Heart left ventricle (tissue), 16 donors: ENCODE measurements at regions not wholly inside any gene's neighbourhood (a gene's known extent, or its start where the extent isn't known, plus 50 kb on each side); places are given as distances from the start of the nearest gene placed in this dataset.

Experiments used
- ATAC-seq, 4 donors: fragments of 200-7000 bp; cut with Tn5 transposase; one replicate each; pipeline ENCODE4 v1.9.1; 2020 to 2022; ENCODE audit warnings: moderate library complexity in 4 of 4, mild to moderate bottlenecking in 3 of 4, moderate number of reproducible peaks in 1 of 4
- DNase-seq, 5 donors: peaks; one replicate each; pipeline ENCODE4 v3.0.0-alpha.2; 2020
- H3K27ac ChIP-seq, 12 donors: fragments of 200-600 bp; sonication (generic) in 4 of 12; one replicate each; pipeline versions ENCODE4 v1.5.0 to v1.8.0; 2016 to 2022; ENCODE audit warnings: mild to moderate bottlenecking in 2 of 12
- H3K27me3 ChIP-seq, 9 donors: fragments of 200-600 bp; sonication (generic) in 2 of 9; one replicate each; pipeline versions ENCODE4 v1.5.1 to v1.8.0; 2016 to 2022; ENCODE audit warnings: mild to moderate bottlenecking in 3 of 9
- H3K36me3 ChIP-seq, 9 donors: fragments of 200-600 bp; sonication (generic) in 2 of 9; one replicate each; pipeline versions ENCODE4 v1.5.0 to v1.8.0; 2018 to 2022; ENCODE audit warnings: mild to moderate bottlenecking in 2 of 9
- H3K4me1 ChIP-seq, 12 donors: fragments of 200-600 bp; sonication (generic) in 4 of 12; one replicate each; pipeline versions ENCODE4 v1.5.0 to v1.8.0; 2016 to 2022; ENCODE audit warnings: mild to moderate bottlenecking in 3 of 12
- H3K4me3 ChIP-seq, 12 donors: fragments of 200-600 bp; sonication (generic) in 4 of 12; one replicate each; pipeline versions ENCODE4 v1.5.0 to v1.8.0; 2017 to 2022; ENCODE audit warnings: mild to moderate bottlenecking in 9 of 12, moderate library complexity in 4 of 12
- H3K9me3 ChIP-seq, 12 donors: fragments of 200-600 bp; sonication (generic) in 4 of 12; one replicate each; pipeline versions ENCODE4 v1.5.0 to v1.8.0; 2016 to 2022; ENCODE audit warnings: mild to moderate bottlenecking in 1 of 12
- POLR2A ChIP-seq, 2 donors: fragments of 450-650 bp; IDR thresholded peaks; one replicate each; pipeline ENCODE4 v1.6.1; 2017; ENCODE audit warnings: antibody characterized with exemption in 2 of 2, mild to moderate bottlenecking in 2 of 2, moderate library complexity in 2 of 2
- WGBS, 4 donors: extraction: QIAGEN DNeasy Blood & Tissue Kit in 2 of 4; methylation state at CpG; one replicate each; pipeline versions ENCODE4 v1.1.5 to v1.1.7; 2013 to 2018; 5-methylcytosine and 5-hydroxymethylcytosine counted together
- intact Hi-C, 10 donors: fragments of 100-400 bp; cut with DNase I; formaldehyde crosslinking; loops; one replicate each; pipeline versions ENCODE4 v1.11.1 to v1.14.2; 2022
- TF ChIP-seq, protein P1 (sequence below), 12 donors: fragments of 200-600 bp; sonication (generic) in 4 of 12; IDR thresholded peaks; one replicate each; pipeline versions ENCODE4 v1.5.0 to v1.8.0; 2018 to 2022; ENCODE audit warnings: antibody characterized with exemption in 12 of 12, mild to moderate bottlenecking in 5 of 12
- donor health status: ischemic (EF 13 %, LVEDD 7.1; RV severe dilation, severe dysfunction).
- donor health status: healthy with polysubstance abuse.
- donor health status: DM: no; HTN: yes; CAD: no.
- donor health status: DM: no; HTN: no; CAD: no.
- donor health status: ischemic (EF 25% LVEDD 6.9; RV normal size, moderate dysfunction).
- donor health status: ischemic (EF 25% LVEDD 5.7; RV mildly dilated, moderate dysfunction).
- donor health status: healthy.
- donor health status: DM: yes; HTN: yes; CAD: no.
- donor health status: ischemic (EF 35%, LVEDD 5.7; RV mildly dilated, moderate dysfunction).
- donor health status: nonischemic (EF 11% LVEDD 7.7; RV severe dilation, severe dysfunction).
- donor health status: DM: yes; HTN: yes; CAD: no.
- donor health status: PGD.
- donor health status: ischemic (EF 29% LVEDD 5.4; RV normal size, mild dysfunction).
- donor health status: nonischemic (EF 23%, LVEDD 6.1; RV moderate dilation, normal function).

- peak in 2 of 5 donors; percentile 37 to 51 for DNase-seq
- Histone ChIP-seq H3K27me3 (no peaks in the 10 kb centered on the region), H3K27ac (no peak overlapping the region), H3K9me3 (no peaks in the 10 kb centered on the region), H3K36me3 (no peaks in the 10 kb centered on the region), H3K4me3 (no peak overlapping the region), H3K4me1 (peaks cover 0 to 22% (median 4%) of the 10 kb centered on the region in 12 donors)
- 26 to 44% (median 29%) methylated on average over 3 of the region's 3 CpGs for WGBS, 4 donors
- TF ChIP-seq, protein P1, sequence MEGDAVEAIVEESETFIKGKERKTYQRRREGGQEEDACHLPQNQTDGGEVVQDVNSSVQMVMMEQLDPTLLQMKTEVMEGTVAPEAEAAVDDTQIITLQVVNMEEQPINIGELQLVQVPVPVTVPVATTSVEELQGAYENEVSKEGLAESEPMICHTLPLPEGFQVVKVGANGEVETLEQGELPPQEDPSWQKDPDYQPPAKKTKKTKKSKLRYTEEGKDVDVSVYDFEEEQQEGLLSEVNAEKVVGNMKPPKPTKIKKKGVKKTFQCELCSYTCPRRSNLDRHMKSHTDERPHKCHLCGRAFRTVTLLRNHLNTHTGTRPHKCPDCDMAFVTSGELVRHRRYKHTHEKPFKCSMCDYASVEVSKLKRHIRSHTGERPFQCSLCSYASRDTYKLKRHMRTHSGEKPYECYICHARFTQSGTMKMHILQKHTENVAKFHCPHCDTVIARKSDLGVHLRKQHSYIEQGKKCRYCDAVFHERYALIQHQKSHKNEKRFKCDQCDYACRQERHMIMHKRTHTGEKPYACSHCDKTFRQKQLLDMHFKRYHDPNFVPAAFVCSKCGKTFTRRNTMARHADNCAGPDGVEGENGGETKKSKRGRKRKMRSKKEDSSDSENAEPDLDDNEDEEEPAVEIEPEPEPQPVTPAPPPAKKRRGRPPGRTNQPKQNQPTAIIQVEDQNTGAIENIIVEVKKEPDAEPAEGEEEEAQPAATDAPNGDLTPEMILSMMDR (IDR thresholded peaks at IDR 0.05), result peak; percentile 70 to 92 (median 82)
- no peak for TF ChIP-seq POLR2A (IDR thresholded peaks at IDR 0.05)
- peak in 1 of 4 donors; percentile 32 for ATAC-seq
- intact Hi-C loops, result loop anchor here in 9 of 10 donors (2.0 to 10.0 kb wide), 7 partner anchors 212 to 442 kb away; partner anchors contain the start of gene CDK8 (in 2 of the 9)
Observed at GRCh38 chr13:26482451-26483197, 74.9 kb upstream of the WASF3 start.

DNA sequence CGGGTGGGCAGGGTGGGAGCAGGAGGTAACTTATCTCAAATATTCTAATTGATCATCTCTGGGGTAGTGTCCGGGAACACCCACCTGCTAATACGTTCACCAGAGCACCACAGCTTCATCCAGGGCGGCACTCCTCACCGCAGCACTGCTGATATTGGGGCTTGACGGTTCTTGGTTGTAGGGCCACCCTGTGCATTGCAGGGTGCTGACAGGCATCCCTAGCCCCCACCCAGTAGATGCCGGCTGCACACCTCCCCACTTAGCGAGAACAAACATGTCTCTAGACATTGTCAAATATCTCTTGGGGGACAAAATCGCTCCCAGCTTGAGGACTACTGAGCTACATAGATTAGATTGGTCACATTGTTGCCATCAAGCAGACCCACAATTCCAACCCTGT, 73.9 kb upstream of the WASF3 start:
- no peak for ATAC-seq
- Histone ChIP-seq H3K4me1 (peaks cover 0 to 22% (median 4%) of the 10 kb centered on the region in 12 donors), H3K27me3 (no peaks in the 10 kb centered on the region), H3K4me3 (no peak overlapping the region), H3K27ac (no peak overlapping the region), H3K9me3 (no peaks in the 10 kb centered on the region), H3K36me3 (no peaks in the 10 kb centered on the region)
- TF ChIP-seq POLR2A (IDR thresholded peaks at IDR 0.05), result no peak
- TF ChIP-seq, protein P1 (IDR thresholded peaks at IDR 0.05), result no peak
- DNase-seq, result no peak
- WGBS, 4 donors, result 73 to 86% (median 83%) methylated on average over 8 to 9 of the region's 9 CpGs
- intact Hi-C loops, result loop anchor here in 9 of 10 donors (2.0 to 10.0 kb wide), 7 partner anchors 211 to 441 kb away; partner anchors contain the start of gene CDK8 (in 2 of the 9)

DNA sequence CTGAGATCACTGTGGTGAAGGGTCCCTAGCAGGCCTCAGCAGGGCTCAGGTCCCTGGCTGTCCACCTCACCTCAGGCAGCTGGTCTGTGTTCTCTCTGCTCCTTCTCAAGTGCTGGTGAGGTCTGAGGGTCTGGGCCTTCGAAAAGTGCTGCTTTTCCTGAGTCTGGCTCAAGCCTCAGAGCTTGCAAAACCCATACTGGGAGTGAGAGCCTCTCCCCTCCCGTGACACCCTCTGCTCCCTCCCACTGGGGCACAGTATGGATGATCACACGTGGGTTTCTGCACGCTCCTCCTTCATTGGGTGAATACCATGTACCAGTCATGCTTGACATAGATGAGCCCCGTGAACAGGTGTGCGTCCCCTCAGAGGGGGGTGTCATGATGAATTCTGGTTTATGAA, 73.3 kb upstream of the WASF3 start:
- ATAC-seq (no peak), DNase-seq (no peak)
- Histone ChIP-seq H3K36me3 (no peaks in the 10 kb centered on the region), H3K4me1 (peaks cover 0 to 22% (median 4%) of the 10 kb centered on the region in 12 donors), H3K9me3 (no peaks in the 10 kb centered on the region), H3K27ac (no peak overlapping the region), H3K27me3 (no peaks in the 10 kb centered on the region), H3K4me3 (no peak overlapping the region)
- no peak for TF ChIP-seq POLR2A (IDR thresholded peaks at IDR 0.05)
- TF ChIP-seq, protein P1 (IDR thresholded peaks at IDR 0.05), result no peak
- intact Hi-C loops, result loop anchor here in 7 of 10 donors (5.0 to 10.0 kb wide), 6 partner anchors 211 to 441 kb away; partner anchors contain the start of gene CDK8 (in 2 of the 7)
- 58 to 81% (median 75%) methylated on average over 4 to 6 of the region's 6 CpGs for WGBS, 4 donors

GRCh38 chr13:26485288-26485687, 72.2 kb upstream of the WASF3 start:
- DNase-seq (no peak), ATAC-seq (no peak)
- TF ChIP-seq, protein P1 (IDR thresholded peaks at IDR 0.05), result no peak
- TF ChIP-seq POLR2A (IDR thresholded peaks at IDR 0.05), result no peak
- 79 to 86% (median 83%) methylated on average over 7 of the region's 7 CpGs for WGBS, 4 donors
- H3K4me3 ChIP-seq, result no peak overlapping the region
- H3K4me1 ChIP-seq, result peaks cover 0 to 22% (median 4%) of the 10 kb centered on the region in 12 donors
- H3K36me3 ChIP-seq, result no peaks in the 10 kb centered on the region
- no peaks in the 10 kb centered on the region for H3K9me3 ChIP-seq
- peak overlapping the region in 3 of 12 donors; percentile 27 to 82 (median 36) for H3K27ac ChIP-seq
- no peaks in the 10 kb centered on the region for H3K27me3 ChIP-seq
- intact Hi-C loops, result loop anchor here in 3 of 10 donors (10.0 kb wide), 3 partner anchors 210 to 440 kb away; partner anchors contain the start of gene CDK8 (in 1 of the 3)
